ENCODE measurements at regions not wholly inside any gene's neighbourhood (a gene's known extent, or its start where the extent isn't known, plus 50 kb on each side); places are given as distances from the start of the nearest gene placed in this dataset.

DNA sequence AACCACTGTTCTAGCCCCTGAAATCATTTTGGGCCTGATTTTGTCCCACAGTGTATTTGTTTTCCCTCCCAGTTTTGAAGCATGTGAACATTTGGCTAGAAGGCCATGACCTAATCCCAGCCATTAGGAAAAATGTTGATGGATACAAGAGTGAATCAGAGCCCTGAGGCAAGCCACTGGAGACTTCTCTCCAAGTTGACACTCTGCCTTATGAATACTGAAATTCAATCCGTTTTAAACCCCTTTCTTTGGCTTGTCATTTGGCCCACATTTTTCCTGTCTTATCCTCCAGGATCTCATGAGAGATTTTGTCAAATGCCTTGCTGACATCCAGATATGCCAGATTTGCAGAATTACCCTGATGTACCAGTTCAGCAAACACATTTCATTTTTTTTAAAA is 158.8 kb downstream of the FAT3 start:
- Histone ChIP-seq H3K4me1 (ENCODE audit: control insufficient read depth in 1 of 2, insufficient read depth in 2 of 2, low read depth in 1 of 2, low read length in 1 of 2) (peaks cover 3 to 29% of the 10 kb centered on the region in 2 experiments), H3K9me3 (no peaks in the 10 kb centered on the region), H3K9ac (no peak overlapping the region), H3K4me2 (no peak overlapping the region; the same call in 1 of the 2 replicates), H3K79me2 (ENCODE audit: insufficient read depth) (peaks cover 6% of the 10 kb centered on the region; the same call in 1 of the 2 replicates), H4K20me1 (ENCODE audit: insufficient read depth) (no peaks in the 10 kb centered on the region), H3K36me3 (replicated peaks in 1 of 2; ENCODE audit: control insufficient read depth in 1 of 2, insufficient read depth in 2 of 2, low read length in 1 of 2) (no peaks in the 10 kb centered on the region), H3K27me3 (ENCODE audit: insufficient read depth) (no peaks in the 10 kb centered on the region), H3K9me2 (no peaks in the 10 kb centered on the region), H2AFZ (ENCODE audit: low read depth) (no peak overlapping the region), H3F3A (replicated peaks; ENCODE audit: insufficient read depth) (peaks cover 24% of the 10 kb centered on the region), H3K27ac (ENCODE audit: low read depth in 2 of 2, low read length in 1 of 2) (peak overlapping the region in 1 of 2 experiments; percentile 54; a peak in 2 of 4 replicates), H3K4me3 (ENCODE audit: low read depth in 2 of 2, low read length in 1 of 2) (no peak overlapping the region)
- 4% methylated on average over 1 of the region's 1 CpG for WGBS (ENCODE audit: low lambda C conversion rate)
- ChIA-PET CTCF (no interaction called here), POLR2A (no interaction called here)
- TF ChIP-seq TCF12 (IDR thresholded peaks at IDR 0.05) (0 out of 2 replicates have a peak, but pooled peaks have one; percentile 7), NFIC (IDR thresholded peaks at IDR 0.05; ENCODE audit: borderline replicate concordance) (no peak)
- no peak for DNase-seq

- H3K27ac ChIP-seq (ENCODE audit: low read depth in 2 of 2, low read length in 1 of 2) = peak overlapping the region; percentile 54 to 61; a peak in 3 of 4 replicates
- no peaks in the 10 kb centered on the region for H3K27me3 ChIP-seq (ENCODE audit: insufficient read depth)
- peaks cover 24% of the 10 kb centered on the region for H3F3A ChIP-seq (replicated peaks; ENCODE audit: insufficient read depth)
- DNase-seq = peak; percentile 18
- no peaks in the 10 kb centered on the region for H3K36me3 ChIP-seq (replicated peaks in 1 of 2; ENCODE audit: control insufficient read depth in 1 of 2, insufficient read depth in 2 of 2, low read length in 1 of 2)
- H3K4me2 ChIP-seq = peak overlapping the region; percentile 32; the same call in 1 of the 2 replicates
- no peak for TF ChIP-seq TCF12 (IDR thresholded peaks at IDR 0.05)
- TF ChIP-seq RCOR1 (IDR thresholded peaks at IDR 0.05; ENCODE audit: low read length) = no peak
- TF ChIP-seq, protein P1, sequence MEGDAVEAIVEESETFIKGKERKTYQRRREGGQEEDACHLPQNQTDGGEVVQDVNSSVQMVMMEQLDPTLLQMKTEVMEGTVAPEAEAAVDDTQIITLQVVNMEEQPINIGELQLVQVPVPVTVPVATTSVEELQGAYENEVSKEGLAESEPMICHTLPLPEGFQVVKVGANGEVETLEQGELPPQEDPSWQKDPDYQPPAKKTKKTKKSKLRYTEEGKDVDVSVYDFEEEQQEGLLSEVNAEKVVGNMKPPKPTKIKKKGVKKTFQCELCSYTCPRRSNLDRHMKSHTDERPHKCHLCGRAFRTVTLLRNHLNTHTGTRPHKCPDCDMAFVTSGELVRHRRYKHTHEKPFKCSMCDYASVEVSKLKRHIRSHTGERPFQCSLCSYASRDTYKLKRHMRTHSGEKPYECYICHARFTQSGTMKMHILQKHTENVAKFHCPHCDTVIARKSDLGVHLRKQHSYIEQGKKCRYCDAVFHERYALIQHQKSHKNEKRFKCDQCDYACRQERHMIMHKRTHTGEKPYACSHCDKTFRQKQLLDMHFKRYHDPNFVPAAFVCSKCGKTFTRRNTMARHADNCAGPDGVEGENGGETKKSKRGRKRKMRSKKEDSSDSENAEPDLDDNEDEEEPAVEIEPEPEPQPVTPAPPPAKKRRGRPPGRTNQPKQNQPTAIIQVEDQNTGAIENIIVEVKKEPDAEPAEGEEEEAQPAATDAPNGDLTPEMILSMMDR (IDR thresholded peaks at IDR 0.05) = no peak
- no peak for TF ChIP-seq POLR2AphosphoS5 (IDR thresholded peaks at IDR 0.05; ENCODE audit: low read depth, low read length)
- no peak for TF ChIP-seq NRF1 (IDR thresholded peaks at IDR 0.05; ENCODE audit: low read depth, low read length)
- no peak for TF ChIP-seq EZH2phosphoT487 (IDR thresholded peaks at IDR 0.05; ENCODE audit: borderline replicate concordance, low read depth)
- no peak for TF ChIP-seq REST (IDR thresholded peaks at IDR 0.05; ENCODE audit: low read depth, low read length)
- TF ChIP-seq MEF2A (IDR thresholded peaks at IDR 0.05; ENCODE audit: borderline replicate concordance, low read depth) = no peak
- TF ChIP-seq EP300 (IDR thresholded peaks at IDR 0.05; ENCODE audit: borderline replicate concordance in 1 of 2, low read depth in 1 of 2, low read length in 1 of 2) = no peak
- no peak for TF ChIP-seq NFIC (IDR thresholded peaks at IDR 0.05; ENCODE audit: borderline replicate concordance)
- TF ChIP-seq FOXM1 (IDR thresholded peaks at IDR 0.05; ENCODE audit: low read depth) = no peak
- TF ChIP-seq GATA2 (CRISPR knock-in tag; IDR thresholded peaks at IDR 0.05) = no peak
- TF ChIP-seq, protein P2, sequence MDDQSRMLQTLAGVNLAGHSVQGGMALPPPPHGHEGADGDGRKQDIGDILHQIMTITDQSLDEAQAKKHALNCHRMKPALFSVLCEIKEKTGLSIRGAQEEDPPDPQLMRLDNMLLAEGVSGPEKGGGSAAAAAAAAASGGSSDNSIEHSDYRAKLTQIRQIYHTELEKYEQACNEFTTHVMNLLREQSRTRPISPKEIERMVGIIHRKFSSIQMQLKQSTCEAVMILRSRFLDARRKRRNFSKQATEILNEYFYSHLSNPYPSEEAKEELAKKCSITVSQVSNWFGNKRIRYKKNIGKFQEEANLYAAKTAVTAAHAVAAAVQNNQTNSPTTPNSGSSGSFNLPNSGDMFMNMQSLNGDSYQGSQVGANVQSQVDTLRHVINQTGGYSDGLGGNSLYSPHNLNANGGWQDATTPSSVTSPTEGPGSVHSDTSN (IDR thresholded peaks at IDR 0.05) = no peak
- TF ChIP-seq RXRA (IDR thresholded peaks at IDR 0.05; ENCODE audit: borderline replicate concordance, low read depth) = no peak
- no peak overlapping the region for H3K4me3 ChIP-seq (ENCODE audit: low read depth in 2 of 2, low read length in 1 of 2)
- H4K20me1 ChIP-seq (ENCODE audit: insufficient read depth) = no peaks in the 10 kb centered on the region
- H3K9me3 ChIP-seq = no peaks in the 10 kb centered on the region
- POLR2A ChIA-PET = no interaction called here
- H3K4me1 ChIP-seq (ENCODE audit: control insufficient read depth in 1 of 2, insufficient read depth in 2 of 2, low read depth in 1 of 2, low read length in 1 of 2) = peaks cover 3 to 29% of the 10 kb centered on the region in 2 experiments
- no peak overlapping the region for H2AFZ ChIP-seq (ENCODE audit: low read depth)
- CTCF ChIA-PET = interaction anchor here (0.9 kb wide), 1 partner anchor 502 kb away, joined by 4 read pairs; no protein-coding TSS in a partner anchor
- peaks cover 6% of the 10 kb centered on the region; the same call in 1 of the 2 replicates for H3K79me2 ChIP-seq (ENCODE audit: insufficient read depth)
- no peaks in the 10 kb centered on the region for H3K9me2 ChIP-seq
- 53% methylated on average over 2 of the region's 2 CpGs for WGBS (ENCODE audit: low lambda C conversion rate)
- no peak overlapping the region; the same call in 1 of the 2 replicates for H3K9ac ChIP-seq
Observed at GRCh38 chr11:92384358-92384757, 159.7 kb downstream of the FAT3 start.

All from SK-N-SH (cell line).